HG02571 (cell line): ENCODE measurements at regions not wholly inside any gene's neighbourhood (a gene's known extent, or its start where the extent isn't known, plus 50 kb on each side); places are given as distances from the start of the nearest gene placed in this dataset.
"Not testable (repeated sequence)": the region's sequence is repeated elsewhere in the genome, so short reads cannot be mapped to it uniquely, and the experiment has no call there.

Experiments used
- ATAC-seq: cut with Tn5 transposase; IDR thresholded peaks from one replicate; pipeline ENCODE4 v1.9.1; 2021; ENCODE audit warnings: mild to moderate bottlenecking, moderate library complexity; ENCODE audit not compliant: unreplicated experiment

GRCh38 chr20:26373066-26373465 is 676.4 kb upstream of the ZNF337 start:
- not testable (repeated sequence) for ATAC-seq

- no peak for ATAC-seq
Observed at GRCh38 chr20:26354511-26354910, 657.9 kb upstream of the ZNF337 start.

- ATAC-seq = no peak
Observed at GRCh38 chr20:26347396-26347795, 650.7 kb upstream of the ZNF337 start.

- not testable (repeated sequence) for ATAC-seq
Observed at GRCh38 chr20:26340460-26341065, 643.9 kb upstream of the ZNF337 start.

- ATAC-seq = no peak
Observed at GRCh38 chr20:26324177-26324576, 627.5 kb upstream of the ZNF337 start.

GRCh38 chr20:26315054-26315453 is 618.4 kb upstream of the ZNF337 start:
- no peak for ATAC-seq

- not testable (repeated sequence) for ATAC-seq
Observed at GRCh38 chr20:26309720-26310119, 613.1 kb upstream of the ZNF337 start.

GRCh38 chr20:26308961-26309360 is 612.3 kb upstream of the ZNF337 start:
- ATAC-seq = no peak

GRCh38 chr20:26295006-26295405 is 598.4 kb upstream of the ZNF337 start:
- no peak for ATAC-seq

- ATAC-seq = not testable (repeated sequence)
Observed at GRCh38 chr20:26288379-26289061, 591.9 kb upstream of the ZNF337 start.

- ATAC-seq = no peak
Observed at GRCh38 chr20:26279238-26279637, 582.6 kb upstream of the ZNF337 start.

GRCh38 chr20:26277339-26277738 is 580.7 kb upstream of the ZNF337 start:
- ATAC-seq = no peak

GRCh38 chr20:26276554-26277210 is 580.0 kb upstream of the ZNF337 start:
- ATAC-seq = no peak

GRCh38 chr20:26268762-26269161 is 572.1 kb upstream of the ZNF337 start:
- ATAC-seq = not testable (repeated sequence)

- not testable (repeated sequence) for ATAC-seq
Observed at GRCh38 chr20:26260925-26261324, 564.3 kb upstream of the ZNF337 start.

GRCh38 chr20:26252311-26252975 is 555.8 kb upstream of the ZNF337 start:
- not testable (repeated sequence) for ATAC-seq

GRCh38 chr20:26251376-26251775 is 554.7 kb upstream of the ZNF337 start:
- ATAC-seq = not testable (repeated sequence)

- ATAC-seq = not testable (repeated sequence)
Observed at GRCh38 chr20:26250249-26251114, 553.8 kb upstream of the ZNF337 start.

GRCh38 chr20:26243731-26244130 is 547.1 kb upstream of the ZNF337 start:
- no peak for ATAC-seq

- ATAC-seq = not testable (repeated sequence)
Observed at GRCh38 chr20:26220609-26221008, 524.0 kb upstream of the ZNF337 start.

- ATAC-seq = not testable (repeated sequence)
Observed at GRCh38 chr20:26219546-26219945, 522.9 kb upstream of the ZNF337 start.
